ENCODE measurements at regions not wholly inside any gene's neighbourhood (a gene's known extent, or its start where the extent isn't known, plus 50 kb on each side); places are given as distances from the start of the nearest gene placed in this dataset.

DNA sequence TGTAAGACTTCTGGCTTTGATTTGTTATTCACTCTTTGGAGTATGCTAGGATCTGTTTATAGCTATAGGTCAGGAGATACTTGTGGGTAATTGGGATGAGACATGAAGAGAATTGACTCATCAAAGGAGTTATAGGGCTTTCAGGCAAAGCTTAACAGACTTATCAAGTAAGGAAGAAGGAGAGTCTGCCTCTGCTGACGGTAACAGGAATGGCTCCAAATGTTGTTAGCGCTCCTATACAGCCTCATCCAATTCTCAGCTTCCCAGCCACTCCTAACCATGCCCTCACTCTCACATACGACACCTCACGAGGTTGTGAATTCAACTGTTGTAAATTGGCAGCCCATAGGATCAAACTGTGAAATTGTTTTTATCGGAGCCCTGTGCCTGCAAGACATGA is 140.5 kb downstream of the KCNA5 start:
- no peak overlapping the region for H3K4me3 ChIP-seq
- H3K36me3 ChIP-seq: no peaks in the 10 kb centered on the region
- WGBS, 2 donors: 90 to 93% methylated on average over 5 of the region's 5 CpGs
- no peak overlapping the region for H3K27ac ChIP-seq
- H3K27me3 ChIP-seq: no peaks in the 10 kb centered on the region
- TF ChIP-seq POLR2A (IDR thresholded peaks at IDR 0.05) (no peak), EP300 (IDR thresholded peaks at IDR 0.05) (no peak), POLR2AphosphoS5 (IDR thresholded peaks at IDR 0.05) (no peak)
- TF ChIP-seq, protein P1, sequence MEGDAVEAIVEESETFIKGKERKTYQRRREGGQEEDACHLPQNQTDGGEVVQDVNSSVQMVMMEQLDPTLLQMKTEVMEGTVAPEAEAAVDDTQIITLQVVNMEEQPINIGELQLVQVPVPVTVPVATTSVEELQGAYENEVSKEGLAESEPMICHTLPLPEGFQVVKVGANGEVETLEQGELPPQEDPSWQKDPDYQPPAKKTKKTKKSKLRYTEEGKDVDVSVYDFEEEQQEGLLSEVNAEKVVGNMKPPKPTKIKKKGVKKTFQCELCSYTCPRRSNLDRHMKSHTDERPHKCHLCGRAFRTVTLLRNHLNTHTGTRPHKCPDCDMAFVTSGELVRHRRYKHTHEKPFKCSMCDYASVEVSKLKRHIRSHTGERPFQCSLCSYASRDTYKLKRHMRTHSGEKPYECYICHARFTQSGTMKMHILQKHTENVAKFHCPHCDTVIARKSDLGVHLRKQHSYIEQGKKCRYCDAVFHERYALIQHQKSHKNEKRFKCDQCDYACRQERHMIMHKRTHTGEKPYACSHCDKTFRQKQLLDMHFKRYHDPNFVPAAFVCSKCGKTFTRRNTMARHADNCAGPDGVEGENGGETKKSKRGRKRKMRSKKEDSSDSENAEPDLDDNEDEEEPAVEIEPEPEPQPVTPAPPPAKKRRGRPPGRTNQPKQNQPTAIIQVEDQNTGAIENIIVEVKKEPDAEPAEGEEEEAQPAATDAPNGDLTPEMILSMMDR (IDR thresholded peaks at IDR 0.05): no peak
- H3K9me3 ChIP-seq: no peaks in the 10 kb centered on the region
- no peak for DNase-seq
- intact Hi-C loops (cut with DNase I): no loop called here
- H3K4me1 ChIP-seq: no peaks in the 10 kb centered on the region

DNA sequence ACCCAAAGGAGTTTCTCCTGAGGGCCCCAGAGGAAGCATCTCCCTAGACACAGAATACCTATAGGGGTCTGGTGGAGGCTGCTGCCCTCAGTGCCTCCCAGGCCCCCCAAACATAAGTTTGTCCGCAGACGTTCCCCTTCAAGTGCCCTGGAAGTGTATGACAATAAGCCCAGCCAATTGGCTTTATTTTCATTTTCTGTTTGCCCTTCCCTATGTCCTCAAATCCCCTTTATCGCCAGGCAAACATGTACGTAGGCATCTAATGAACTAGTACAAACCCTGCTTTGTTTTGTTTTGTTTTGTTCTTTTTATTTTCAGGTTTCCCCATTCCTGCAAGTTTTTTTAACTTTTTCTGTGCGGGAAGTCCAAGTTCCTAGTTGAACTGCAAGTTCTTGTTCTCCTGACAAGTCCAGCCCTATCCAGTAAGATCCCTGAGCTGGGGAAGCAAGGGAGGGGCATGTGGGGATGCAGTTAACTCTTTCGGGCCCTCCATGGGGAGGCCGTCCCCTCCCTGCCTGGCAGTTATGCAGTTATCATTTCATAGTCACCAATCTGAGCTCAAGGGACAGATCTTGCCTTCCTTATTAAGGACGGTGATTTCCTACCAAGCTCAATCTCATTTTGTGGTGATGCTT is 141.9 kb downstream of the KCNA5 start:
- H3K27me3 ChIP-seq: no peaks in the 10 kb centered on the region
- H3K9me3 ChIP-seq: no peaks in the 10 kb centered on the region
- no peaks in the 10 kb centered on the region for H3K36me3 ChIP-seq
- TF ChIP-seq, protein P1 (IDR thresholded peaks at IDR 0.05): no peak
- TF ChIP-seq EP300 (IDR thresholded peaks at IDR 0.05) (no peak), POLR2A (IDR thresholded peaks at IDR 0.05) (no peak), POLR2AphosphoS5 (IDR thresholded peaks at IDR 0.05) (no peak)
- no peaks in the 10 kb centered on the region for H3K4me1 ChIP-seq
- peak overlapping the region in 2 of 4 donors; percentile 3 to 15 for H3K4me3 ChIP-seq
- 27 to 60% methylated on average over 8 of the region's 8 CpGs for WGBS, 2 donors
- DNase-seq: no peak
- intact Hi-C loops (cut with DNase I): no loop called here
- no peak overlapping the region for H3K27ac ChIP-seq

DNA sequence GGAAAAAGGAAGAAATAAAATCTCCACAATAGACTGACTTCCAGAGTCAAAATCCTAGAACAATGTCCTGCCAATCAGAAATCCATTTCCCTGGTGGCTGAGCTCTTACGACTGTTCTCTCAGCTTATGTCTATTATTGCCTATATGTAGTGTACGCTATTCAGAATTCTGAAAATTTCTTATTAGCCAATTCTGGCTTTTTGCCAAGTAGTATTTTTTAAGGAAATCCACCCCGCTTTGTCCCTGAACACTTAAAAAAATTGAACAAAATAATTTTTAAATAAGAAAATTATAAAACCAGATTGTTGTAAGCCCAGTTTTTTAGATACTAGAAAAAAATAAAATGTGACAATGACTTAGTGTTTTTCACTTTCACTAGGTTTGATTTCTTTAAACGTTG is 143.0 kb downstream of the KCNA5 start:
- Histone ChIP-seq H3K4me3 (no peak overlapping the region), H3K36me3 (no peaks in the 10 kb centered on the region), H3K9me3 (no peaks in the 10 kb centered on the region), H3K27ac (no peak overlapping the region), H3K4me1 (no peaks in the 10 kb centered on the region), H3K27me3 (no peaks in the 10 kb centered on the region)
- DNase-seq: no peak
- WGBS, 2 donors: 84 to 88% methylated on average over 4 of the region's 4 CpGs
- TF ChIP-seq EP300 (IDR thresholded peaks at IDR 0.05): no peak
- intact Hi-C loops (cut with DNase I): no loop called here

DNA sequence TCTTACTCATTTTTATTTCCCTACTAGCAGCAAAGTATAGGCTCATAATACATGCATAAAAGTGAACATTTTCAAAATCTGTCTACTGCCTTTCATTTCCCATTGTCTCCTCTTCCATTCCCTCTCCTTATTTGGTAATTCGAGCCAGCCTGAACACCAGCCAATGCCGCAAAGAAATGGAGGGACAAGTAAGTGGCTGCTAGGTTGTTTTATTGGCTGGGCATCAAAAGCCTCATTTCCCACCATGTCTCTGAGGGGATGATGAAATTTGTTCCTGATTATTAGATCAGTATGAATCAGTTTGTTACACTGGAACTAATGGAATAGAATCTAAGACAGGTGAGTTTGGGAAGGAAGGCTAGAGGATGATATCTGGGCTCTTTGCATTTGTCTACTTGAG is 143.5 kb downstream of the KCNA5 start:
- Histone ChIP-seq H3K36me3 (no peaks in the 10 kb centered on the region), H3K27me3 (no peaks in the 10 kb centered on the region), H3K4me1 (no peaks in the 10 kb centered on the region), H3K27ac (no peak overlapping the region), H3K9me3 (no peaks in the 10 kb centered on the region), H3K4me3 (no peak overlapping the region)
- 96 to 98% methylated on average over 2 of the region's 2 CpGs for WGBS, 2 donors
- DNase-seq: no peak
- TF ChIP-seq, protein P1 (IDR thresholded peaks at IDR 0.05): no peak
- intact Hi-C loops (cut with DNase I): no loop called here

DNA sequence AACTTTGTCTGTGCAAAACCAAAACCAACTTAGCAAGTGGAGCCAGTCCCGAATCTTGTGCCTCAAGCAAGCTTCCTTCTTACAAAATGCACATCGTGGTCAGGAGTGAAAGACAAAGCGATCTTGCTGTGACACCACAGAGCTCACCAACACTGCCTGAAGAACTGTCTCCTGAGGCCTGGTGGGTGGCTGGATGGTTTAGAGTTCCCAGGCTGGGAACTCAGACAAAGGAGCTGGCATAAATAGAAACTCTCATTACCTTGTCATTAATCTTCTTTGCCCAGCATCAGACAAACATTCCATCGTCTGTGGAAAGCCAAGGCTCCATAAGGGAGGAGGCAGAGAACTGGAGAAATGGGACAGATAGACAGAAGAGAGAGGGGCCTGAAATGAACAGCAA is 144.8 kb downstream of the KCNA5 start:
- intact Hi-C loops (cut with DNase I): no loop called here
- no peaks in the 10 kb centered on the region for H3K36me3 ChIP-seq
- TF ChIP-seq POLR2A (IDR thresholded peaks at IDR 0.05) (no peak), EP300 (IDR thresholded peaks at IDR 0.05) (no peak), POLR2AphosphoS5 (IDR thresholded peaks at IDR 0.05) (no peak)
- TF ChIP-seq, protein P1 (IDR thresholded peaks at IDR 0.05): no peak
- no peak for DNase-seq
- H3K27ac ChIP-seq: no peak overlapping the region
- no peaks in the 10 kb centered on the region for H3K9me3 ChIP-seq
- H3K4me1 ChIP-seq: no peaks in the 10 kb centered on the region
- H3K27me3 ChIP-seq: no peaks in the 10 kb centered on the region
- WGBS, 2 donors: 64 to 91% methylated on average over 4 of the region's 4 CpGs
- no peak overlapping the region for H3K4me3 ChIP-seq

All from sigmoid colon (tissue), 6 donors.